Stimulated activated CD4-positive, alpha-beta T cell treated with anti-CD3 and anti-CD28 coated beads, TNF-alpha, amount 100 ng/mL, for 48 hours (primary cell): ENCODE measurements at regions not wholly inside any gene's neighbourhood (a gene's known extent, or its start where the extent isn't known, plus 50 kb on each side); places are given as distances from the start of the nearest gene placed in this dataset.
"Not testable (repeated sequence)": the region's sequence is repeated elsewhere in the genome, so short reads cannot be mapped to it uniquely, and the experiment has no call there.

Source experiments
- DNase-seq, 3 donors: peaks; one replicate each; pipeline ENCODE4 v3.0.0-alpha.2; 2020; ENCODE audit warnings: low read depth in 3 of 3

DNA sequence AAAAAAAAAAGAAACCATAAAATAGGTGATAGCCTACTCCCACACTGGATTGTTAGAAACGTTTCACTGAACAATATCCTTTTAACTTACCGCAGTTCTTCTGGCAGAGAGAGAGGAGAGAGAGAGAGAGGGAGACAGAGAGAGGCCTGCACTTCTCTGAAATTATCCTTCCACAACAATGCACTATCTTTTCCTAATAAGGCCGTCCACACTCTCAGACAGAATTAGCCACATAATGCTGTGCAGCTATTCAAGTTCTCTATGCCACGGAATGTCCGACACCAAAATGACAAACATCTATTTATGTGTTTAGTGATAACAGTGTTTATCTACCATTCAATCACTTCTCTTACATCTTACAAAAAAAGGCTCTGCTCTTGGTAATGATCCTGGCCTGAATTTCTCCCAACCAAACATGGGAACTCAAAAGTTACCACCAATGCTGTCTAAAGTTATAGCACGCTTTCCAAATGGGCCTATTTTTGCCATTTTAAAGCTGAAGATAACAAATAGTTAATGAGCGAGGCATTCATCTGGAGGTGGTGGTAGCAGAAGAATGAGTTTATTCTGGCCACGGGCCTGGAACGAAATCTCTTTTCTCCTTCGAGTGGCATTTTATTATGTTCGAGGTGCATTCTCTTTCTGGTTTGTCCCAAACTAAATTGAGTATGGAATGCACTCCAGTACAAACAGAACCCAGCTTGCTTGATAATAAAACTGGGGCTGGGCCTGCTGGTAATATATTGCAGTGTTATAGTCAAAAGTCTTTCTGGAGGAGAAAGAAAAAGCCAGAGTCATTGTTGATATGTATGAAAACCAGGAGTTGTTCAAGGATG, 160.2 kb upstream of the SVIL start:
- no peak for DNase-seq

GRCh38 chr10:29791773-29792172, 157.0 kb upstream of the SVIL start:
- DNase-seq: no peak

DNA sequence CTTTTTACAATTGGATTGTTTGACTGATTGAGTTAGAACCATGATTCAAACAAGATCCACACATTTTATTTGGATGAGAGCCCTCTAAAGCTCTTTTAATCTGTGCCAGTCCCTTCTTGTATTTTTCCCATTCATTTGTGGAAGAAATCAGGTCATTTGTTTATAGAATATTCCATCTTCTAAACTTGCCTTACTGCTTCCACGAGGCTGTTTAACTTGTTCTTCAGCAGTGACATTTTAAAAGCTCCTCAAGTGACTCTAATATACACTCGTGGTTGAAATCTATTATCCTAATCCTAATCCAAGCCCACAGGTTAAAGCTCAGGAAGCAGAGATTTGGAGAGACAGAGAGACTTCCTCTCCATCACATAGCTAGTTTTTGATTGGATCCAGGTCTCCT, 155.4 kb upstream of the SVIL start:
- no peak for DNase-seq

DNA sequence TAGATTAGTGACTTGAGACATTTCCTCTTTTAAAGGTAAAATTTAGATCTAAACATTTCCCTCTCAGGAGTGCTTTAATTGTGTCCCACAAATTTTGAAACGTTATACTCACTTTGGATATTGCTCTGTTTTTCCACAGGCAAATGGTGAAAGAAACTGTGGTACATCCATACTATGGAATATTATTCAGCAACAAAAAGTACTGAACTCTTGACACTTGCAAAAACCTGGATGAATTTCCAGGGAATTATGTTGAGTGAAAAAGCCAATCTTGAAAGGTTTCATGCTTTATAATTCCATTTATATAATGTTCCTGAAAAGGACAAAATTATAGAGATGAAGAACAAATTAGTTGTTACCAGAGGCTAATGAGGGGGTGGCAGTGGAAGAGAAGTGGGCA, 153.3 kb upstream of the SVIL start:
- no peak for DNase-seq

DNA sequence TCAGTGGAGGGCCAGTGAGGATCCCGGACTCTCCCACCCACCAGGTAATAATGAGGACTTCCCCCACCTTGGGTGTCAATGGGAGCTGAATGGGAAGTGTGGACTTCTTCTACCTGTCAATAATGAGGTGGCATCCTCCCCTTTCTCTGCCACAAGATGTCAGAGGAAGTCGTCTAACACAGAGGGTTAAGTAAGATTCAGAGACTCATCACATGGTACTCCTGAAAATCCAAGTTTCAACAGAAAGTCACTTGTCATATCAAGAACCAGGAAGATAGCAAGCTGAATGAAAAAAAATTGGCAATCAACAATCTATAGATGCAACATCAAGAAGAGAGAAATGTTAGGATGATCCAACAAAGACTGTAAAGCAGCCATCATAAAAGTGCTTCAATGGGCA, 150.9 kb upstream of the SVIL start:
- DNase-seq: no peak

GRCh38 chr10:29784175-29784773, 149.5 kb upstream of the SVIL start:
- DNase-seq: no peak

- DNase-seq: no peak
Measured at GRCh38 chr10:29783201-29783947, 148.6 kb upstream of the SVIL start.

DNA sequence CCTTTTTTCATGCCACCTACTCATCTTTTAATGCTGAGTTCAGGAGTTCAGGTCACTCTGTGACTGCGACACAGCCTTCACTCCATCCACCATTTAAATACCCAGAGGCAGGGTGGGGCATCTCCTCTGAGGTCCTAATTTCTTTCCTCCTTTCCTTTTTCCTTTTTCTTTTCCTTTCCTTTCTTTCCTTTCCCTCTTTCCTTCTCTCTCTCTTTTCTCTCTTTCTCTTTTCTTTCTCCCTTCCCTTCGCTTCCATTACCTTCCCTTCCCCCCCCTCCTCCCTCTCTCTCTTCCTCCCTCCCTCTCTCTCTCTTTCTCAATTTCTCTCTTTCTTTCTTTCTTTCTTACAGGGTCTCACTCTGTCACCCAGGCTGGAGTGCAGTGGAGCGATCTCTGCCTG, 145.9 kb upstream of the SVIL start:
- no peak for DNase-seq

DNA sequence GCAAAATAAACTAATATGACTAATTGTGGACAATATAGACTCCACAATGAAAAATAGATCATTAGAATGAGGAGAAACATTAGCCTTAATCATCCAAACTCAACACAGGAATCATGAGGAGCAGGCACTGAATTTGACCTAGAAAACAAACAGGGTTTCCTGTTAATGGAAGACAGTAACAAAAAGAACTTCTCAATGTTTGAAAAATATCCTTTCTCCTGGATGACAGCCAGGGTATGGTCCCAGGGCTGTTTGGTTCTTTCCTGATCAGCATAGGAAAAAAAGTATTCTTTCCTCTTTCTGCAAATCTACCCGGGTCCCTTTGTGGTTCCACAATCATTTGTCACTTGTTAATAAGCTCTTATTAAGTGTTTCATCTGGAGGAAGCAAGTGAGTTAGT, 145.3 kb upstream of the SVIL start:
- DNase-seq: no peak

DNA sequence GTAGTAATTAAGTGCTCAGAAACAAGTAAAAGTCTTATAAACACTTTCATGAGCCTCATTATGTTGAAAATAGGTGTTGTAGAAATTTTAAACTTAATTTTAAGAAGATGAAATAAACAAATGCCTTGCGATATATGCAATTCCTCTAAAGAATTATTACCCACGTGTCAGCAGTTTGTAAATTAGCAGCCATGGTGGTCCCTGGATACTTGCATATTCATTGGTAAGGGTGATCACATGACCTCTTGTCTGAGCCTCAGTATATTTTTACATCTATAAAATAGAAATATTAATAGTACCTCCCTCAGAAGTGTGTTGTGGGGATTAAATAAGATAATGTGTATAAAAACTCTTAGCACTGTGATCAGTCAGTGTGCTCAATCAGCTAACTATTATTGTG, 141.5 kb upstream of the SVIL start:
- no peak for DNase-seq

GRCh38 chr10:29774475-29774874, 139.7 kb upstream of the SVIL start:
- no peak for DNase-seq

DNA sequence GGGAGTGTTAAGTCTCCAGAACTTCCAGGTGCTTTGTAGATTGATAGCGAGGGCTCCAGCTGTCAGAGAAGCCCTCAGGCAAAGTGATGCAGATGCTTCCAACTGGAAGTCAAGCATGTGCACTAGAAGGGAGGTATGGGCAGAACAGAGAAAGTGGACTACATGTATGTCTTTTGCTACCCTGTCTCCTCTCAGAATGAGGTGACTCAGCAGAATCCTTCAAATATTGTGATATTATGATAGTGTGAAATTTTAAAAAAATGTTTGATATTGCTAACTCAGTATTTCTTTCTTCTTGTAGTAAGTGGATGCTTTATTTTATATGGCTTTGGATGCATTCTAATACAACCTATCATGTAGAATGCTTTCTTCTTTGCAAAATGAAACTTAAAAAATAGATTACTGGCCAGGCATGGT, 138.9 kb upstream of the SVIL start:
- no peak for DNase-seq

GRCh38 chr10:29772403-29772802, 137.6 kb upstream of the SVIL start:
- no peak for DNase-seq

GRCh38 chr10:29771376-29771775, 136.6 kb upstream of the SVIL start:
- no peak for DNase-seq

DNA sequence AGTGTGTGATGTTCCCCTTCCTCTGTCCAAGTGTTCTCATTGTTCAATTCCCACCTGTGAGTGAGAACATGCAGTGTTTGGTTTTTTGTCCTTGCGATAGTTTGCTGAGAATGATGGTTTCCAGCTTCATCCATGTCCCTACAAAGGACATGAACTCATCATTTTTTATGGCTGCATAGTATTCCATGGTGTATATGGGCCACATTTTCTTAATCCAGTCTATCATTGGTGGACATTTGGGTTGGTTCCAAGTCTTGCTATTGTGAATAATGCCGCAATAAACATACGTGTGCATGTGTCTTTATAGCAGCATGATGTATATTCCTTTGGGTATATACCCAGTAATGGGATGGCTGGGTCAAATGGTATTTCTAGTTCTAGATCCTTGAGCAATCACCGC, 134.5 kb upstream of the SVIL start:
- DNase-seq: not testable (repeated sequence)

GRCh38 chr10:29767968-29768367, 133.2 kb upstream of the SVIL start:
- DNase-seq: no peak

- no peak for DNase-seq
Measured at GRCh38 chr10:29766753-29767152, 132.0 kb upstream of the SVIL start.

GRCh38 chr10:29765330-29765729, 130.6 kb upstream of the SVIL start:
- DNase-seq: no peak

DNA sequence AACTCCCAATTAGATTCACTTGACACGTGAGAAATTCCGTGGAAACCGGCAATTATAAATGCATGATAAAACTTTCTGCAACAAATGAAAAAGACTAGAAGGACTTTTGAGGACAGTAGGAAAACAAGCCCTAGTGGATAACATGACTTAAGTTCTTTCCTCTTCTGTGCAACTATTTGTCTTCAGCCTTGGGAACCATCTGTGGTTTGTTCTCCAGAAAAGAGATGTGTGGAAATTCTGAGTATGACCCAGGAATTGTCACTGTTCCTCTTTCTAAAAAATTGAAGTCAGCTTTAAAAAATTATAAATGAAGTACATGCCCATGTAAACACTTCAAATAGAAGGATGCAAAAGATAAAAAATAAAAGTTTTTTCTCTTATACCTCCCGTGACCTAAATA, 128.6 kb upstream of the SVIL start:
- no peak for DNase-seq

- no peak for DNase-seq
Measured at GRCh38 chr10:29761916-29762315, 127.1 kb upstream of the SVIL start.

GRCh38 chr10:29760138-29760900, 125.5 kb upstream of the SVIL start:
- no peak for DNase-seq
